Uterus (tissue), 3 donors: ENCODE measurements at regions not wholly inside any gene's neighbourhood (a gene's known extent, or its start where the extent isn't known, plus 50 kb on each side); places are given as distances from the start of the nearest gene placed in this dataset.
A peak's percentile ranks its signal among the peaks of the same experiment; 100 is the strongest.

Source experiments
- DNase-seq, 2 donors: peaks; one replicate each; pipeline ENCODE4 v3.0.0-alpha.2; 2019 to 2020
- H3K27ac ChIP-seq, 2 donors: fragments of 200-600 bp; sonication (generic); 1 replicate in 1 of 2; 2 replicates in 1 of 2; pipeline ENCODE4 v1.5.1; 2016 to 2018
- H3K27me3 ChIP-seq, 2 donors: fragments of 200-600 bp; sonication (generic); one replicate each; pipeline ENCODE4 v1.5.1; 2018 to 2019; ENCODE audit warnings: control low read depth in 1 of 2
- H3K36me3 ChIP-seq, 2 donors: fragments of 200-600 bp; sonication (generic); one replicate each; pipeline ENCODE4 v1.5.1; 2019; ENCODE audit warnings: control low read depth in 1 of 2
- H3K4me1 ChIP-seq, 2 donors: fragments of 200-600 bp; sonication (generic); one replicate each; pipeline ENCODE4 v1.5.1; 2018 to 2019; ENCODE audit warnings: control low read depth in 1 of 2
- H3K4me3 ChIP-seq, 2 donors: fragments of 200-600 bp; sonication (generic); 1 replicate in 1 of 2; 2 replicates in 1 of 2; pipeline ENCODE4 v1.5.1; 2018 to 2019; ENCODE audit warnings: mild to moderate bottlenecking in 1 of 2
- H3K9me3 ChIP-seq, 2 donors: fragments of 200-600 bp; sonication (generic); one replicate each; pipeline ENCODE4 v1.5.1; 2019; ENCODE audit warnings: control low read depth in 1 of 2
- POLR2A ChIP-seq, 2 donors: fragments of 450-650 bp; IDR thresholded peaks; one replicate each; pipeline ENCODE4 v1.6.1; 2016; ENCODE audit warnings: antibody characterized with exemption in 2 of 2, mild to moderate bottlenecking in 1 of 2, moderate library complexity in 1 of 2
- intact Hi-C: fragments of 100-400 bp; cut with DNase I; formaldehyde crosslinking; loops from one replicate; pipeline ENCODE4 v1.15.1; 2023; ENCODE audit warnings: low total_unique reads
- TF ChIP-seq, protein P1 (sequence below), 4 experiments: fragments of 200-600 bp in 2 of 4; fragments of 450-650 bp in 2 of 4; sonication (generic) in 2 of 4; IDR thresholded peaks; one replicate each; pipeline ENCODE4 v1.5.1; 2016 to 2019; ENCODE audit warnings: antibody characterized with exemption in 4 of 4, mild to moderate bottlenecking in 2 of 4, moderate library complexity in 1 of 4
- donor health status: DM: yes; HTN: yes; CAD: no.

DNA sequence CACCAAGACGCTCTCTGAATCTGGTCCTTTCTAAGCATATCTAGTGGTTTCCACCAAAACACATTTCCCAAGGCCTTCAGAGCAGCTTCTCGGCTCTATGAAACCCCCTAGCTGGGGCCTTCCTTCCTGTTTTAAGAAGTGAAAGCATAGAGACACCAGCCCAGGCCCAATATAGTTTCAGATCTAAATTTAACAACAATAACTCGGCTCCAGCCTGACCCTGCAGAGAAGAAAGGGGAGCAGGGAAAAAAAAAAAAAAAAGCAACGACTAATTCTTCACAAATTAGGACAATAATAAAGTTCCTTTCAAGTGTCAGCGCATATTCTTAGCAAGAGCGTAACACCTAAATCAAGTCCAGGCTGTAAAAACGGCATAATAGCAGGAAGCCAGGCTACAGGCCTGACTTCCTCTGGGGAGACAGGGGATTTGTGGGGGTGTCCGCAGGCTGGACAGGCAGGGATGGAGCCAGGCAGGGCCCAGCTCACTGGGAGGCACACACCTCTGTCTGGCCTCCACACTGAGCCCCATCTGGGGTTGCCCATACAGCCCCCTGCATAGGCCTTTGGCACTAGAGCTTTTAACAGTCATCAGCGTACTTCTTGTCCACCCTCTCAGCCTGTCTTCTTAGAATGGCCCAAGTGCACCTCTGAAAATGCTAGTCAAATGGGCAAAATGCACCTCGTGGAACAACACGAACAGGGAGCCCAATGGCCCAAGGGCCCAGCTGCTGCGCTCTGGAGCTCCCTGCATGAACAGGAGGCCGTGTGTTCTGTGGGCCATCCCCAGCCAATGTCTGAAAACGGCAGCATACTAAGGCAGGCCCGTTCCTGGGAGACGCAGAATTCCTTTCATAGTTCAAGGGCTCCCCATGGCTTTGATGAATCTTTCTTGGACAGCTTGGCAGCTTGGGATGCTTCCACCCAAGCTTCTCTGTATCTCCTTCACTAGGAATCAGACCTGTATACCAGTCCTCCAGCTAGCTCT, 772.9 kb downstream of the MED13L start:
- DNase-seq, result peak in 1 of 2 donors; percentile 15
- Histone ChIP-seq H3K36me3 (no peaks in the 10 kb centered on the region), H3K27me3 (no peaks in the 10 kb centered on the region), H3K4me3 (no peak overlapping the region), H3K4me1 (no peaks in the 10 kb centered on the region), H3K9me3 (no peaks in the 10 kb centered on the region), H3K27ac (no peak overlapping the region)
- no peak for TF ChIP-seq POLR2A (IDR thresholded peaks at IDR 0.05)
- TF ChIP-seq, protein P1, sequence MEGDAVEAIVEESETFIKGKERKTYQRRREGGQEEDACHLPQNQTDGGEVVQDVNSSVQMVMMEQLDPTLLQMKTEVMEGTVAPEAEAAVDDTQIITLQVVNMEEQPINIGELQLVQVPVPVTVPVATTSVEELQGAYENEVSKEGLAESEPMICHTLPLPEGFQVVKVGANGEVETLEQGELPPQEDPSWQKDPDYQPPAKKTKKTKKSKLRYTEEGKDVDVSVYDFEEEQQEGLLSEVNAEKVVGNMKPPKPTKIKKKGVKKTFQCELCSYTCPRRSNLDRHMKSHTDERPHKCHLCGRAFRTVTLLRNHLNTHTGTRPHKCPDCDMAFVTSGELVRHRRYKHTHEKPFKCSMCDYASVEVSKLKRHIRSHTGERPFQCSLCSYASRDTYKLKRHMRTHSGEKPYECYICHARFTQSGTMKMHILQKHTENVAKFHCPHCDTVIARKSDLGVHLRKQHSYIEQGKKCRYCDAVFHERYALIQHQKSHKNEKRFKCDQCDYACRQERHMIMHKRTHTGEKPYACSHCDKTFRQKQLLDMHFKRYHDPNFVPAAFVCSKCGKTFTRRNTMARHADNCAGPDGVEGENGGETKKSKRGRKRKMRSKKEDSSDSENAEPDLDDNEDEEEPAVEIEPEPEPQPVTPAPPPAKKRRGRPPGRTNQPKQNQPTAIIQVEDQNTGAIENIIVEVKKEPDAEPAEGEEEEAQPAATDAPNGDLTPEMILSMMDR (IDR thresholded peaks at IDR 0.05), result no peak
- intact Hi-C loops, result no loop called here

DNA sequence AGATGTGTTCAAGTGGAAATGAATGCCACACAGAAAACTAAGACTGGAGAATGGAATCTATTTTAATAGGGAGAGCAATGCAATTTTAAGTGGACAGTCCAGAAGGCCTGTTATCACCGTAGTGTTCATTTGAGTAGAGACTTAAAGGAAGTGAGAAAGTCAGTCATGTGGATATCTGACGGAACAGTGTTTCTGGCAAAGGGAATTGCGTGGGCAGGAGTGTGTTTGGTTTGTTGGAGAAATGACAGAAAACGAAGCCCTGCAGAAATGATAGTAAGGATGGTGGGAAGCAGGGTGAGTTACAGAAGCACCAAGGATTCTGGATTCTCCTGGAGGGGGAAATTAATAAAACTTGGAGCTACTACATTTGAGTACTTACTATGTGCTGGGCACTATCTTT, 776.6 kb downstream of the MED13L start:
- H3K27ac ChIP-seq, result no peak overlapping the region
- intact Hi-C loops, result no loop called here
- DNase-seq, result no peak
- H3K36me3 ChIP-seq, result no peaks in the 10 kb centered on the region
- H3K9me3 ChIP-seq, result no peaks in the 10 kb centered on the region
- no peak for TF ChIP-seq POLR2A (IDR thresholded peaks at IDR 0.05)
- TF ChIP-seq, protein P1 (IDR thresholded peaks at IDR 0.05), result no peak
- no peak overlapping the region for H3K4me3 ChIP-seq
- no peaks in the 10 kb centered on the region for H3K27me3 ChIP-seq
- H3K4me1 ChIP-seq, result no peaks in the 10 kb centered on the region

DNA sequence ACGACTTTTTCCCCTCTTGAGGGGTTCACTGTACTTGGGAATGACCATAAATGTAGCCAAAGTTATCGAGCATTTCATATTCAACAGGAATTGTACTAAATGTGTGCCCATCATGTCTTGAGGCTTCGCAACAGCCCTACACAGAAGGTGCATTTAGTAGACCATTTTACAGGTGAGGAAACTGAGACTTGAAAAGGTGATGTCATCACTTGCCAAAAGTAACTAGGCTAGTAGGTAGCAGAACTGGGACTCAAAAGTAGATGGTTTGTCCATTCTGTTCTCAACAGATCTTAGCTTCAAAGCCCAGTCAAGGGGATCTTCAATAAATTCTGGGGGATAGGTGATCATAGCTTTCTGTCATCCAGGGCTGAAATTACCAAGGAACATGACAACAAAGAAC, 782.2 kb downstream of the MED13L start:
- intact Hi-C loops, result no loop called here
- no peaks in the 10 kb centered on the region for H3K4me1 ChIP-seq
- no peak for TF ChIP-seq POLR2A (IDR thresholded peaks at IDR 0.05)
- TF ChIP-seq, protein P1 (IDR thresholded peaks at IDR 0.05), result no peak

DNA sequence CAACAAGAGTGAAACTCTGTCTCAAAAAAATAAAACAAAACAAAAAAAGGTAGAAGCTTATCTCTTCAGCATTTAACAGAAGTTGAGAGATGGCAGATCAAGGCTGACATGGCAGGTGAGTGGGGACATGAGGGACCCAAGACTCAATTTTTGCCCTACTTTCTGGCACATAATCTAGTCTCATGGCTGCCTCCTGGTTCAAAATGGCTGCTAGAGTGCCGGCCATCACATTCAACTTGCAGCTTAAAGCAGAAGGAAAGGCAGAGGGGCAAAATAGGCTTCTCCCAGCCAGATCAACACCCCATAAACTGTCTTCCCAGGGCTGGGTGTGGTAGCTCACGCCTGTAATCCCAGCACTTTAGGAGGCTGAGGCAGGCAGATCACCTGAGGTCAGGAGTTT, 784.9 kb downstream of the MED13L start:
- TF ChIP-seq POLR2A (IDR thresholded peaks at IDR 0.05), result no peak
- no peak overlapping the region for H3K27ac ChIP-seq
- DNase-seq, result no peak
- H3K9me3 ChIP-seq, result no peaks in the 10 kb centered on the region
- no peaks in the 10 kb centered on the region for H3K36me3 ChIP-seq
- H3K4me3 ChIP-seq, result no peak overlapping the region
- intact Hi-C loops, result no loop called here
- H3K4me1 ChIP-seq, result no peaks in the 10 kb centered on the region
- H3K27me3 ChIP-seq, result no peaks in the 10 kb centered on the region

More for the DNA sequence above, 782.2 kb downstream of the MED13L start:
- Histone ChIP-seq H3K36me3 (no peaks in the 10 kb centered on the region), H3K4me3 (no peak overlapping the region), H3K27me3 (no peaks in the 10 kb centered on the region), H3K27ac (no peak overlapping the region), H3K9me3 (no peaks in the 10 kb centered on the region)
- no peak for DNase-seq

DNA sequence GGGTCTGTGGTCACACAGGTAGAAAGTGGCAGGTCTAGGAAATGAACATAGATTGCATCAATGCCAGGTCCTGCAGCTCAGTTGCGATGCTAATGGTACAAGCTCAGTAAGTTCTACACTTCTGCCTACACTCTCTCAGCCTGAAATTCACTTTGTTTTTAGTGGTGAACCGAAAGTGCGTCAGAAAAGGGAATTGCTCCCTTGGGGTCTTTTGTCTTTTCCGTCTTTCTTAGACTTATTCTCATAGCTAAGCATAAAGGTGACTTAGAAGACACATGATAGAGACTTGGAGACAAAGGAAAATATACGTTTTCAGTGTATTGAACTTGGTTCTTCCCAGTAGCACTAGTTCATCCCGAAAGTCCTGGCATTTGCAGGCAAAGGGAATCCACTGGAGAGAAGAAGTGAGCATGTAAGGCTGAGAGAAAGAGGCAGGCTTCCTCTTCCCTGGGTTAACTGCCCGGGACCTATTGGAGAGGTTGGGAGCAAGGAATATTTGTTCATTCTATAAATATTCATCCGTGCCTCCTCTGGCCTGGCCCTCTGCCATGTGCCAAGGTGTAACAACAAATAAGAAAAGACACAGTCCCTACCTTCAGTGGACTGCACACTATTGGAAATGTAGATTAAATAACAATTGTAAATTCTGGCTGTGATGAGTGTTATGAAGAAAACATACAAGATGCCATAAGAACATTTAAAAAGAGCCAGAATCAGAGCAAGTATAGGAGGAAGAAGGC, 785.8 kb downstream of the MED13L start:
- intact Hi-C loops, result no loop called here
- Histone ChIP-seq H3K27me3 (no peaks in the 10 kb centered on the region), H3K4me3 (no peak overlapping the region), H3K27ac (no peak overlapping the region), H3K36me3 (no peaks in the 10 kb centered on the region), H3K4me1 (no peaks in the 10 kb centered on the region), H3K9me3 (no peaks in the 10 kb centered on the region)
- TF ChIP-seq POLR2A (IDR thresholded peaks at IDR 0.05), result no peak
- TF ChIP-seq, protein P1 (IDR thresholded peaks at IDR 0.05), result no peak
- no peak for DNase-seq
